ENCODE measurements at regions not wholly inside any gene's neighbourhood (a gene's known extent, or its start where the extent isn't known, plus 50 kb on each side); places are given as distances from the start of the nearest gene placed in this dataset.

- TF ChIP-seq CTCF (IDR thresholded peaks at IDR 0.05) (no peak), POLR2AphosphoS5 (IDR thresholded peaks at IDR 0.05) (no peak), POLR2A (IDR thresholded peaks at IDR 0.05) (no peak)
These were observed 171.8 kb downstream of the MED10 start for GRCh38 chr5:6206501-6206900.

All from gastroesophageal sphincter (tissue), 3 donors.